MCF 10A (cell line): ENCODE measurements at regions not wholly inside any gene's neighbourhood (a gene's known extent, or its start where the extent isn't known, plus 50 kb on each side); places are given as distances from the start of the nearest gene placed in this dataset.

Source experiments
- BruUV-seq: library from RNA; stranded (reverse); fragments of 400-500 nt; replicated peaks from 2 replicates; lab custom pipeline; 2021; lab: Mats Ljungman, UMichigan
- CTCF ChIA-PET: fragments of 300-600 bp; sonication (Branson Sonifier 250); formaldehyde crosslinking; extraction: SDS; loops from one replicate; lab custom pipeline; 2021; ENCODE audit warnings: antibody characterized with exemption, inconsistent platforms; lab: Yijun Ruan, JAX
- POLR2A ChIA-PET: fragments of 300-600, 350-650 bp; sonication (Branson Sonifier 250); formaldehyde crosslinking; extraction: SDS; loops from one replicate; lab custom pipeline; 2020; ENCODE audit warnings: antibody characterized with exemption, inconsistent platforms; lab: Yijun Ruan, JAX
- DNase-seq: peaks from one replicate; pipeline ENCODE4 v3.0.0-alpha.2; 2018; ENCODE audit not compliant: unreplicated experiment
- H3K27ac Mint-ChIP-seq: one replicate; pipeline ENCODE4 v1.8.0; 2022; ENCODE audit warnings: mild to moderate bottlenecking, low read depth, mixed read lengths; ENCODE audit not compliant: unreplicated experiment
- H3K27me3 Mint-ChIP-seq: one replicate; pipeline ENCODE4 v1.8.0; 2022; ENCODE audit warnings: mixed read lengths; ENCODE audit not compliant: insufficient read depth, unreplicated experiment
- H3K36me3 Mint-ChIP-seq: one replicate; pipeline ENCODE4 v1.8.0; 2022; ENCODE audit warnings: mild to moderate bottlenecking, moderate library complexity, mixed read lengths; ENCODE audit not compliant: insufficient read depth, unreplicated experiment
- H3K4me1 Mint-ChIP-seq: one replicate; pipeline ENCODE4 v1.8.0; 2022; ENCODE audit warnings: mixed read lengths; ENCODE audit not compliant: insufficient read depth, unreplicated experiment
- H3K4me3 Mint-ChIP-seq: one replicate; pipeline ENCODE4 v1.8.0; 2022; ENCODE audit warnings: mild to moderate bottlenecking, moderate library complexity, mixed read lengths; ENCODE audit not compliant: unreplicated experiment
- H3K9me3 Mint-ChIP-seq: one replicate; pipeline ENCODE4 v1.8.0; 2022; ENCODE audit warnings: mixed read lengths; ENCODE audit not compliant: unreplicated experiment
- CTCF ChIP-seq: fragments of 200-600 bp; IDR thresholded peaks from one replicate; pipeline ENCODE4 v1.8.0; 2022; ENCODE audit warnings: antibody characterized with exemption, mild to moderate bottlenecking; ENCODE audit not compliant: unreplicated experiment
- intact Hi-C: fragments of 100-400 bp; cut with micrococcal nuclease; formaldehyde crosslinking; loops from 2 replicates; pipeline ENCODE4 v1.14.1; 2022

GRCh38 chr3:76724706-76725105 is 315.2 kb upstream of the ROBO2 start:
- intact Hi-C loops: no loop called here
- ChIA-PET CTCF (interaction anchor here (0.6 kb wide), 2 partner anchors 110 to 179 kb away, joined by 3 read pairs; no protein-coding TSS in a partner anchor), POLR2A (no interaction called here)
- peaks cover 80% of the 10 kb centered on the region for H3K27me3 Mint-ChIP-seq
- H3K4me3 Mint-ChIP-seq: no peak overlapping the region
- H3K9me3 Mint-ChIP-seq: no peaks in the 10 kb centered on the region
- no peak for TF ChIP-seq CTCF
- H3K4me1 Mint-ChIP-seq: no peaks in the 10 kb centered on the region
- DNase-seq: no peak
- no peak overlapping the region for H3K27ac Mint-ChIP-seq
- H3K36me3 Mint-ChIP-seq: no peaks in the 10 kb centered on the region
- no TSS peak for BruUV-seq

- H3K36me3 Mint-ChIP-seq: no peaks in the 10 kb centered on the region
- H3K27ac Mint-ChIP-seq: no peak overlapping the region
- no peaks in the 10 kb centered on the region for H3K9me3 Mint-ChIP-seq
These were observed 313.9 kb upstream of the ROBO2 start for GRCh38 chr3:76726034-76726433.

GRCh38 chr3:76728426-76728825 is 311.5 kb upstream of the ROBO2 start:
- POLR2A ChIA-PET: no interaction called here
- Mint-ChIP-seq H3K27ac (no peak overlapping the region), H3K4me1 (no peaks in the 10 kb centered on the region), H3K4me3 (no peak overlapping the region), H3K27me3 (peaks cover 93% of the 10 kb centered on the region), H3K9me3 (no peaks in the 10 kb centered on the region), H3K36me3 (no peaks in the 10 kb centered on the region)
- no TSS peak for BruUV-seq
- CTCF ChIA-PET: no interaction called here
- no peak for TF ChIP-seq CTCF
- no peak for DNase-seq
- intact Hi-C loops: no loop called here

More at GRCh38 chr3:76726034-76726433, 313.9 kb upstream of the ROBO2 start:
- ChIA-PET CTCF (no interaction called here), POLR2A (no interaction called here)
- no peak for DNase-seq
- peaks cover 91% of the 10 kb centered on the region for H3K27me3 Mint-ChIP-seq
- H3K4me1 Mint-ChIP-seq: no peaks in the 10 kb centered on the region
- H3K4me3 Mint-ChIP-seq: no peak overlapping the region
- BruUV-seq: no TSS peak
- intact Hi-C loops: no loop called here
- no peak for TF ChIP-seq CTCF

- ChIA-PET CTCF (interaction anchor here (0.7 kb wide), 1 partner anchor 312 kb away, joined by 3 read pairs; no protein-coding TSS in a partner anchor), POLR2A (no interaction called here)
- TF ChIP-seq CTCF: no peak
These were observed 308.4 kb upstream of the ROBO2 start for GRCh38 chr3:76731471-76731870.

More at GRCh38 chr3:76731471-76731870, 308.4 kb upstream of the ROBO2 start:
- DNase-seq: no peak
- intact Hi-C loops: no loop called here
- no peak overlapping the region for H3K27ac Mint-ChIP-seq
- H3K4me1 Mint-ChIP-seq: no peaks in the 10 kb centered on the region
- peaks cover 78% of the 10 kb centered on the region for H3K27me3 Mint-ChIP-seq
- no peaks in the 10 kb centered on the region for H3K36me3 Mint-ChIP-seq
- no TSS peak for BruUV-seq
- no peak overlapping the region for H3K4me3 Mint-ChIP-seq
- H3K9me3 Mint-ChIP-seq: no peaks in the 10 kb centered on the region
